ENCODE measurements at regions not wholly inside any gene's neighbourhood (a gene's known extent, or its start where the extent isn't known, plus 50 kb on each side); places are given as distances from the start of the nearest gene placed in this dataset.

DNA sequence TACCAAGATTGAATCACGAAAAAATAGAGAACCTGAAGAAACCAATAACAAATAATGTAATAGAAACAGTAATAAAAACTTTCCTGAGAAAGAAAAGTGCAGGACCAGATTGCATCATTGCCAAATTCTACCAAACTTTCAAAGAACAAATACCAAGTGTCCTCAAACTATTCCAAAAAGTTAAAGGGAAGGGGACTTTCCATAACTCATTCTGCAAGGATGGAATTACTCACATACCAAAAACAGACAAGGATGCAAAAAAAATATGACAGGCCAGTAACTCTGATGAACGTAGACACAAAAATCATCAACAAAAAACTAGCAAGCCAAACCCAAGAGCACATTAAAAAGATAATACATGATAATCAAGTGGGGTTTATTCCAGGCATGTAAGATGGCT is 172.3 kb upstream of the SLC35G4 start:
- Histone ChIP-seq H3K9me3 (replicated peaks in 1 of 3) (no peaks in the 10 kb centered on the region), H3K4me1 (replicated peaks in 1 of 2) (no peaks in the 10 kb centered on the region), H3K27me3 (no peaks in the 10 kb centered on the region), H3K4me3 (no peak overlapping the region), H3K36me3 (replicated peaks in 1 of 2) (no peaks in the 10 kb centered on the region), H3K27ac (no peak overlapping the region)
- intact Hi-C loops (cut with DNase I) = no loop called here
- no peak for TF ChIP-seq POLR2A (IDR thresholded peaks at IDR 0.05)
- TF ChIP-seq, protein P1, sequence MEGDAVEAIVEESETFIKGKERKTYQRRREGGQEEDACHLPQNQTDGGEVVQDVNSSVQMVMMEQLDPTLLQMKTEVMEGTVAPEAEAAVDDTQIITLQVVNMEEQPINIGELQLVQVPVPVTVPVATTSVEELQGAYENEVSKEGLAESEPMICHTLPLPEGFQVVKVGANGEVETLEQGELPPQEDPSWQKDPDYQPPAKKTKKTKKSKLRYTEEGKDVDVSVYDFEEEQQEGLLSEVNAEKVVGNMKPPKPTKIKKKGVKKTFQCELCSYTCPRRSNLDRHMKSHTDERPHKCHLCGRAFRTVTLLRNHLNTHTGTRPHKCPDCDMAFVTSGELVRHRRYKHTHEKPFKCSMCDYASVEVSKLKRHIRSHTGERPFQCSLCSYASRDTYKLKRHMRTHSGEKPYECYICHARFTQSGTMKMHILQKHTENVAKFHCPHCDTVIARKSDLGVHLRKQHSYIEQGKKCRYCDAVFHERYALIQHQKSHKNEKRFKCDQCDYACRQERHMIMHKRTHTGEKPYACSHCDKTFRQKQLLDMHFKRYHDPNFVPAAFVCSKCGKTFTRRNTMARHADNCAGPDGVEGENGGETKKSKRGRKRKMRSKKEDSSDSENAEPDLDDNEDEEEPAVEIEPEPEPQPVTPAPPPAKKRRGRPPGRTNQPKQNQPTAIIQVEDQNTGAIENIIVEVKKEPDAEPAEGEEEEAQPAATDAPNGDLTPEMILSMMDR (IDR thresholded peaks at IDR 0.05) = no peak
- WGBS, 4 donors = 40 to 54% (median 45%) methylated on average over 2 of the region's 2 CpGs
- no peak for DNase-seq

DNA sequence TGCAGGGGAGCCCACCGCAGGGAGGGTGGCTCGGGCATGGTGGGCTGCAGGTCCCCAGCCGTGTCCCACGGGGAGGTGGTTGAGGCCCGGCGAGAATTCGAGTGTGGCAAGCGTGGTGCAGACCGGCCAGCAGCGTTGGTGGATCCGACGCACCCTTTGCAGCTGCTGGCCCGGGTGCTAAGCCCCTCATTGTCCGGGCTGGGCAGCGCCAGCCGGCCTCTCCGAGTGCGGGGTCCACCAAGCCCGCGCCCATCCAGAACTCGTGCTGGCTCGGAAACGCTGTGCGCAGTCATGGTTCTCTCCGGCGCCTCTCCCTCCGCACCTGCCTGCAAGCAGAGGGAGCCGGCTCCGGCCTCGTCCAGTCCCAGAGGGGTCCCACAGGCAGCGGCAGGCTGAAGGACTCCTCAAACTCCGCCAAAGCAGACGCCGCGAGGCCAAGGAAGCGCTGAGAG is 177.0 kb upstream of the SLC35G4 start:
- intact Hi-C loops (cut with DNase I) = no loop called here

DNA sequence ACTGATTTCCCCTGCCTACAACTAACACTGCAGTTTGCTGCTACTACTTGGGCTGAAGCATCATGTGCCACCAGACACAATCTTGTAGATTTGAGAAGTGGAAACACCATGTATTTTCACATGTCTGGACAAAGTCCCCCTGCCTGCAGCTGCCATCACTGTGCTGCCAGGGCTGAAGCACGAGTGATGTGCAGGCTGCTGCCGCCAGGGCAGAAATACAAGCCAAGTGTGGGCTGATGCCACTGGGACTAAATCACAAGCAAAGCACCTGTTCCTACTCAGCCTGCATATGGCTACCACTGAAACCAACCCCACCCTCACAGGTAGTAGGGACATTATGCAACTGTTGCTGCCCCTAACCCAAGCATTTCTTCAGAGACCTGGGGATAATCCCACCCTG is 179.5 kb upstream of the SLC35G4 start:
- H3K27ac ChIP-seq = no peak overlapping the region
- intact Hi-C loops (cut with DNase I) = no loop called here
- no peaks in the 10 kb centered on the region for H3K4me1 ChIP-seq (replicated peaks in 1 of 2)
- no peak overlapping the region for H3K4me3 ChIP-seq
- no peaks in the 10 kb centered on the region for H3K27me3 ChIP-seq
- 60 to 98% (median 88%) methylated on average over 2 of the region's 2 CpGs; no CpG with 5 or more reads in 1 of the 4 donors for WGBS, 4 donors
- no peak for TF ChIP-seq POLR2A (IDR thresholded peaks at IDR 0.05)
- TF ChIP-seq, protein P1 (IDR thresholded peaks at IDR 0.05) = no peak
- H3K9me3 ChIP-seq (replicated peaks in 1 of 3) = no peaks in the 10 kb centered on the region
- DNase-seq = no peak
- no peaks in the 10 kb centered on the region for H3K36me3 ChIP-seq (replicated peaks in 1 of 2)

More for the DNA sequence above, 177.0 kb upstream of the SLC35G4 start:
- no peaks in the 10 kb centered on the region for H3K36me3 ChIP-seq (replicated peaks in 1 of 2)
- no peaks in the 10 kb centered on the region for H3K9me3 ChIP-seq (replicated peaks in 1 of 3)
- H3K27ac ChIP-seq = no peak overlapping the region
- no peaks in the 10 kb centered on the region for H3K4me1 ChIP-seq (replicated peaks in 1 of 2)
- TF ChIP-seq POLR2A (IDR thresholded peaks at IDR 0.05) = no peak
- TF ChIP-seq, protein P1 (IDR thresholded peaks at IDR 0.05) = no peak
- no peaks in the 10 kb centered on the region for H3K27me3 ChIP-seq
- no peak overlapping the region for H3K4me3 ChIP-seq
- DNase-seq = no peak
- 90 to 92% (median 90%) methylated on average over 26 to 36 of the region's 36 CpGs; no CpG with 5 or more reads in 1 of the 4 donors for WGBS, 4 donors

DNA sequence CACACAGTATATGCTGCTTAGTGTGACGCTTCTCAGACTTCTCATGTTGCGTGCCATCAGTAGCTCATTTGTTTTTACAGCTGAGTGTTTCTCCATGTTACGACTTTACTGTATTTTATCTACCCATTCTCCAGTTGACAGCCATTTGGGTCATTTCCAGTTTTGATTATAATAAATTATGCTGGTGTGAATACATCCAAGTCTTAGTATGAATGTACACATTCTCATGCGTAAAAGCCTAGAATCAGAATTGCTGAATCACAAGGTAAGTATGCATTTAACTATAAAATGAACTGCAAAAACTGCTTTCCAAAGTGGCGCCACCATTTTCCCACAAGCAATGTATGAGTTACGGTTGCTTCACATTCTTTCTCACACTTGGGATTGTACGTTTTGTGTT is 184.2 kb upstream of the SLC35G4 start:
- TF ChIP-seq, protein P1 (IDR thresholded peaks at IDR 0.05) = no peak
- no peak for TF ChIP-seq POLR2A (IDR thresholded peaks at IDR 0.05)
- intact Hi-C loops (cut with DNase I) = no loop called here
- H3K27me3 ChIP-seq = no peaks in the 10 kb centered on the region
- no peak for DNase-seq
- H3K4me3 ChIP-seq = no peak overlapping the region
- H3K27ac ChIP-seq = no peak overlapping the region
- no peaks in the 10 kb centered on the region for H3K36me3 ChIP-seq (replicated peaks in 1 of 2)
- H3K9me3 ChIP-seq (replicated peaks in 1 of 3) = no peaks in the 10 kb centered on the region
- H3K4me1 ChIP-seq (replicated peaks in 1 of 2) = no peaks in the 10 kb centered on the region
- WGBS, 4 donors = 78 to 84% (median 80%) methylated on average over 7 of the region's 7 CpGs
